SJSA1 (cell line): ENCODE measurements at regions not wholly inside any gene's neighbourhood (a gene's known extent, or its start where the extent isn't known, plus 50 kb on each side); places are given as distances from the start of the nearest gene placed in this dataset.

Experiments
- DNase-seq, 2 experiments: peaks; one replicate each; pipeline ENCODE4 v3.0.0-alpha.2; 2015 to 2020; ENCODE audit warnings: low spot score in 2 of 2, low read depth in 1 of 2
- H3K27ac ChIP-seq: fragments of 250-450 bp; sonication (Bioruptor Pico); 2 replicates; pipeline ENCODE4 v1.5.1; 2020; ENCODE audit warnings: mild to moderate bottlenecking, moderate library complexity
- H3K27me3 ChIP-seq: fragments of 250-450 bp; sonication (Bioruptor Pico); replicated peaks from 2 replicates; pipeline ENCODE4 v1.5.1; 2020; ENCODE audit warnings: mild to moderate bottlenecking, moderate library complexity
- H3K36me3 ChIP-seq: fragments of 250-450 bp; sonication (Bioruptor Pico); 2 replicates; pipeline ENCODE4 v1.5.1; 2020; ENCODE audit warnings: mild to moderate bottlenecking
- H3K4me1 ChIP-seq: fragments of 250-450 bp; sonication (Bioruptor Pico); replicated peaks from 2 replicates; pipeline ENCODE4 v1.6.1; 2021; ENCODE audit warnings: mild to moderate bottlenecking
- H3K4me3 ChIP-seq: fragments of 250-450 bp; sonication (Bioruptor Pico); 2 replicates; pipeline ENCODE4 v1.5.1; 2020; ENCODE audit warnings: mild to moderate bottlenecking
- H3K9me3 ChIP-seq: fragments of 250-450 bp; sonication (Bioruptor Pico); replicated peaks from 2 replicates; pipeline ENCODE4 v1.5.1; 2020; ENCODE audit warnings: mild to moderate bottlenecking

- DNase-seq = no peak
- H3K9me3 ChIP-seq = no peaks in the 10 kb centered on the region
- H3K36me3 ChIP-seq = no peaks in the 10 kb centered on the region
- no peaks in the 10 kb centered on the region for H3K4me1 ChIP-seq
- no peak overlapping the region for H3K27ac ChIP-seq
- no peak overlapping the region for H3K4me3 ChIP-seq
- H3K27me3 ChIP-seq = no peaks in the 10 kb centered on the region
Observed at GRCh38 chr3:145952536-145952935, 208.4 kb downstream of the PLOD2 start.

DNA sequence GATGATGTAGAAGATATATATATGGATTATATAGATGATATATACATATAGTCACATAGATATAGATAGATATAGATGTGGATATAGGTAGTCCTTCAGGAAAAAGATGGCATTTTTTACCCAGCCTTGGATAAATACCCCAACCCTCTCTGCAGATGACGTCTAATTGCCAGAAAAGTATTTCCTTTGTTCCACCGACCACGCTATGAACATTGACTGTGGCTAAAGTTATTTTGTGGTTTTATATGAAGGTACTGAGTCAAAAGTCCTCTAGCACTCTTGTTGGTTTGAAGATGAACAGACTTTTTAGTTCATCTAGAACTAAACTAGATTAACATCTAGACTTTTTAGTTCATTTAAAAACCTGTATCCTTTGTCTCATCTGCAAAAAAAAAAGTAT, 207.7 kb downstream of the PLOD2 start:
- Histone ChIP-seq H3K9me3 (no peaks in the 10 kb centered on the region), H3K4me3 (no peak overlapping the region), H3K36me3 (no peaks in the 10 kb centered on the region), H3K27me3 (no peaks in the 10 kb centered on the region), H3K27ac (no peak overlapping the region), H3K4me1 (no peaks in the 10 kb centered on the region)
- no peak for DNase-seq

GRCh38 chr3:145959457-145960088, 201.4 kb downstream of the PLOD2 start:
- Histone ChIP-seq H3K36me3 (no peaks in the 10 kb centered on the region), H3K9me3 (no peaks in the 10 kb centered on the region), H3K4me1 (no peaks in the 10 kb centered on the region), H3K27me3 (no peaks in the 10 kb centered on the region), H3K27ac (no peak overlapping the region), H3K4me3 (no peak overlapping the region)
- DNase-seq = no peak

- Histone ChIP-seq H3K4me3 (no peak overlapping the region), H3K27me3 (no peaks in the 10 kb centered on the region), H3K4me1 (no peaks in the 10 kb centered on the region), H3K9me3 (no peaks in the 10 kb centered on the region), H3K27ac (no peak overlapping the region), H3K36me3 (no peaks in the 10 kb centered on the region)
- no peak for DNase-seq
Observed at GRCh38 chr3:145963111-145963510, 197.9 kb downstream of the PLOD2 start.

GRCh38 chr3:145967043-145967442, 193.9 kb downstream of the PLOD2 start:
- no peaks in the 10 kb centered on the region for H3K27me3 ChIP-seq
- DNase-seq = no peak
- no peak overlapping the region for H3K4me3 ChIP-seq
- H3K9me3 ChIP-seq = no peaks in the 10 kb centered on the region
- no peaks in the 10 kb centered on the region for H3K4me1 ChIP-seq
- H3K36me3 ChIP-seq = no peaks in the 10 kb centered on the region
- H3K27ac ChIP-seq = no peak overlapping the region

- H3K9me3 ChIP-seq = no peaks in the 10 kb centered on the region
- no peaks in the 10 kb centered on the region for H3K27me3 ChIP-seq
- no peaks in the 10 kb centered on the region for H3K4me1 ChIP-seq
- no peak overlapping the region for H3K27ac ChIP-seq
- no peak for DNase-seq
- H3K36me3 ChIP-seq = no peaks in the 10 kb centered on the region
- no peak overlapping the region for H3K4me3 ChIP-seq
Observed at GRCh38 chr3:145971186-145971585, 189.8 kb downstream of the PLOD2 start.

- Histone ChIP-seq H3K4me3 (no peak overlapping the region), H3K4me1 (no peaks in the 10 kb centered on the region), H3K36me3 (no peaks in the 10 kb centered on the region), H3K27me3 (no peaks in the 10 kb centered on the region), H3K27ac (no peak overlapping the region), H3K9me3 (no peaks in the 10 kb centered on the region)
- no peak for DNase-seq
Observed at GRCh38 chr3:145972851-145973250, 188.1 kb downstream of the PLOD2 start.

- H3K27ac ChIP-seq = no peak overlapping the region
- no peaks in the 10 kb centered on the region for H3K4me1 ChIP-seq
- H3K36me3 ChIP-seq = no peaks in the 10 kb centered on the region
- H3K27me3 ChIP-seq = no peaks in the 10 kb centered on the region
- H3K9me3 ChIP-seq = no peaks in the 10 kb centered on the region
- H3K4me3 ChIP-seq = no peak overlapping the region
- DNase-seq = no peak
Observed at GRCh38 chr3:145981056-145981455, 179.9 kb downstream of the PLOD2 start.

- H3K27me3 ChIP-seq = no peaks in the 10 kb centered on the region
- no peaks in the 10 kb centered on the region for H3K9me3 ChIP-seq
- no peaks in the 10 kb centered on the region for H3K4me1 ChIP-seq
- H3K36me3 ChIP-seq = no peaks in the 10 kb centered on the region
- no peak for DNase-seq
- no peak overlapping the region for H3K27ac ChIP-seq
- H3K4me3 ChIP-seq = no peak overlapping the region
Observed at GRCh38 chr3:145983101-145983500, 177.9 kb downstream of the PLOD2 start.
